Activated CD4-positive, alpha-beta T cell treated with anti-CD3 and anti-CD28 coated beads, Interleukin-2, Interleukin-6, amounts not matched to agents 100 ng/mL and 50 ng/mL, durations not matched to agents 16 hours and 8 hours (primary cell): ENCODE measurements at regions not wholly inside any gene's neighbourhood (a gene's known extent, or its start where the extent isn't known, plus 50 kb on each side); places are given as distances from the start of the nearest gene placed in this dataset.

ENCODE experiments used
- DNase-seq: peaks from one replicate; pipeline ENCODE4 v3.0.0-alpha.2; 2020

DNA sequence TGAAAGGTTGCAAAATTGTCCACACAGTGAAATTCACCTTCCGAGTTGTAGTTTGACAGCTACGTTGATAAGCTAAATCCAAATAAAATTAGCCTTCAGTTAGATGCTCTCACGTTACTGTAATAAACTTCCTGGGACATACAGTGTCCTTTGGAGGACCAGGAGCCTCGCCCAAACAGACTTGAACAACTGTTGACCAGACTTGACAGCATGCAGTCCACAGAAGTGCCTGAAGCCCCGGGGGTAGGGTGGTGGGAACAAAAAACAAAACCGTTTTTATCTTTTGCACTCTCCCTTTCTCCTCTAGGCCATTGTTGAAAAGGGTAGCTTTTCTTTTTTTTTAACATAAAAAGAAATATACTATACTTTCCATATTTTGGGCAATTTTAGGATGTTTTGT, 172.8 kb upstream of the SAMSN1 start:
- DNase-seq = no peak

GRCh38 chr21:14716761-14717396, 170.8 kb upstream of the SAMSN1 start:
- DNase-seq = no peak

- DNase-seq = no peak
Measured at GRCh38 chr21:14713109-14713508, 167.0 kb upstream of the SAMSN1 start.

DNA sequence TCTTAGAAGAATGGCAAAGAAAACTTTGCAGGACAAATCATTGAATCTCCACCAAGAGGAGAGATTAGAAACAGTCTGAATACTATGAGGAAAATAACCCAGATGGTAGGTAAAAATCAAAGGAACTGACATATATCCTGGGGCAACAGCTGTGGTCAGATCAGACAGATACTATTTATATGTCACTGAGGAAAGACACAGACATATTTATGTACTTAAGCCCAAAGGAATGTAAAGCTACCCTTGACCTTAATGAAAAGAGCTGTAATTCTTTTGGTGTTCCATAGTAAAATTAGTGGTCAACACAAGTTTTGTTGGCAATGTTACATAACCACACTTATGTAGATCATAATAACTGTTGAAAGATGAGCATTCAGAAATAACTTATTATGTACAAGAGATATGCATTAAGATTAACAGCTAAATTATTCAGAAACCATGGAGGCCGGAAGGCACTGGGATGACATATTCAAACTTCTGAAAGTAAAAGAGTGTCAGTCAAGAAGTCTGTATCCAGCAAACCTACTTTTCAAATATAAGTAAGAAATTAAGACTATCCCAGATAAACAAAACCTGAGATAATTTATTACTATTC, 166.1 kb upstream of the SAMSN1 start:
- no peak for DNase-seq

- no peak for DNase-seq
Measured at GRCh38 chr21:14711287-14711686, 165.2 kb upstream of the SAMSN1 start.

DNA sequence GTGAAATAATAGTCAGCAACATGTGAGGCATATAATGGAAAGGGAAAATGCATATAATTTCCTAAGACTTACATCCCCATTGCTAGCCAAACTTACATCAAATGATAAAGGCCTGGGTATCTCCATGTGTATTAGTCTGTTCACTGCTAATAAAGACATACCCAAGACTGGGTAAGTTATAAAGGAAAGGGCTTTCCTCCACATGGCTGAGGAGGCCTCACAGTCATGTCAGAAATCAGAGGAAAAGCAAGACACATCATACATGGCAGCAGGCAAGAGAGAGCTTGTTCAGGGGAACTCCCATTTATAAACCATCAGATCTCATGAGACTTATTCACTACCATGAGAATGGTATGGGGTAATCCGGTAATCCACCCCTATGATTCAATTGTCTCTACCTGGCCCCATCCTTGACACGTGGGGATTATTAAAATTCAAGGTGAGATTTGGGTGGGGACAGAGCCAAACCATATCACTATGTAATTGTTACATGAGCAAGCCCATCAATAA, 161.5 kb upstream of the SAMSN1 start:
- no peak for DNase-seq

GRCh38 chr21:14706712-14707510, 160.8 kb upstream of the SAMSN1 start:
- DNase-seq = no peak

DNA sequence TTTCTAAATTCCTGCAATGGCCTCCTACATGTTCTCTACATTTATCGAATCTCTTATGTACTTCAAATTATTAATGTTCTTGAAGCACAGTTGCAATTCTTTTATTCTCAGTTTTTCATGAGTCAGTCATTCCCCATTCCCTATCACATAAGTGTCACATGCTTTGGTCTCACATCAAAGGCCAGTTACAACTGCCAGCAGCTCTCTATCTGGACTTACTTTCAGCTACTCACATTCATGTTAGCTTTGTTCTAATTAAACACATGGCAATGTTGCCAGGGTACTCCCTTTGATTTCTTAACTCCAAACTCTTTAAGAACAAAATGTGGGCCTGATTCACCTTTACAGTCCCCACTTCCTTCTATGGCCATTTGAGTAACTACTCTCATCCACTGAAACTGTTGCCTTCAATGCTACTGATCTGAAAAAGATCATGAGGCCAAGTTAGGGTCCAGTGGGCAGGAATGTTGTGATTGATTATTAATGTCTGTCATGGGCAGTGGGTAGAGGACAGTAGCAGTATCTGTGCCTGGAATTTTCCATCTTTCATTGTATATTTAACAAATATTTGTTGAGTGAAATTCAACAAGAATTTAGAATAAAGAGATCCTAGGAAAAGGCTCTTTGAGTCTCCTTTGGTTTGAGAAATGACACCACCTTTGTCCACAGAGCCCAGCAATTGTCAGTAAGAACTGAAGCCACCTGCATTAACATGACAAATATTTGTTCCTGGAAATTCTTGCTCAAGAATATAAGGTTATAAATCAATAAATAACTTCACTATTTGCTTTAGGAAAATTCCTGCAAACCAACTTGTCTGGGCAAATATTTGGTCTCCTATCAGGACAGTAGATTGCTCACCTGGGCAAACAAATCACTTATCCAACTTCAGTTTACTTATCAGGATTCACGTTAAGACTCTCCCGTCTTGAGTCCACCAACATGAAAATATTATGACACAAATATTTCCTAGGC, 153.6 kb upstream of the SAMSN1 start:
- DNase-seq = no peak

- DNase-seq = no peak
Measured at GRCh38 chr21:14697769-14698168, 151.7 kb upstream of the SAMSN1 start.

DNA sequence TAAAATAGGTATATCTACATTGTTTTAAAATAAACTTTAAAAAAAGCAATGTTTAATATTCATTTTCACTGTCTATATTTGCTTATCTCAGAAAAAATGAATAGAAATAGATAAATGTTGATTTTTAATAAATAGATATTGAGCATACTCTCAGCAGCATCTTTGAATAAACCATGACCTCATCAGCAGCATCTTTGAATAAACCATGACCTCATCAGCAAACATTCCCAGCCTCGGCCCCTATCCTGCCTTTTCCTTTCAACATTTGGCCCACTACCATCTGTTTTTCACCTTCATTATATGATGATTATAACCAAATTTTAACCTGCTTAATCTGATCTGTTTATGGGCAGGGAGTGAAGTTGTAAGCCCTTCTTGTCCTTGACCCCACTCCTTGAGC, 148.7 kb upstream of the SAMSN1 start:
- no peak for DNase-seq

DNA sequence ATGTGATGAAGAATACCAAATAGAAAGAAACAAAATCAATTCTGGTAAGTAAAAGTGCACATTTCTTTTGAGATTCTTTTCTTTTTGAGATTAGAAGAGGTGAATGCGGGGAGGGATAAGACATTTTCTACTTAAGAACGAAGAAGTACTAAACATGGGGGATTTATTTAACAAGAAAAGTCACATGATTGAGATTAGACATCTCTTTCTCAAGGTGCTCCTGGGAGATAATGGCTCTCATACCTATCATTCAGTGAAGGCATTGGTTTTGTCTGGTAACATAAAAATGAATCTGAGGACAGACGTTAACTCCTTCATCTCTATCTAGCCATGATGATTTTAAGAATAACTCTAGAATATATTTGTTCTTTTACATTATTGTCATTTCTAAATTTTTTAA, 147.9 kb upstream of the SAMSN1 start:
- no peak for DNase-seq

GRCh38 chr21:14691914-14692313, 145.8 kb upstream of the SAMSN1 start:
- DNase-seq = no peak

DNA sequence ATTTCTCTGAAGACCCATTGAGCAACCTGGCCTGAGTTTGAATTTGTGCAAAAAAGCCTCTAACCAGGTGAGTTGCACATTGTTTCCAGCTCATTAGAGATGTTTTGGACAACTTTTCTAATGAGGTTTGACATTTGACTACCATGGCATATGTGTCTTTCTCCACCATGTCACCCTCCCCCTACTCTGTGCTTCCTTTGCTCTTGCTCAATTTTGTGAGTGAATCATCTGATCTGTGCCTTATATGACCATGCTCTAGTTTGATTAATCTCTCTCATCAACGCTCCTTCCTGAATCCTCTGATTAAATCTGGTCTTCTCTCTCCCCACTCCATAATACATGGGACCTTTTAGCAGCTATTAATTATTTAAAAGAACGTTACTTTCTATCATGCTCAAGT, 144.8 kb upstream of the SAMSN1 start:
- DNase-seq = no peak

DNA sequence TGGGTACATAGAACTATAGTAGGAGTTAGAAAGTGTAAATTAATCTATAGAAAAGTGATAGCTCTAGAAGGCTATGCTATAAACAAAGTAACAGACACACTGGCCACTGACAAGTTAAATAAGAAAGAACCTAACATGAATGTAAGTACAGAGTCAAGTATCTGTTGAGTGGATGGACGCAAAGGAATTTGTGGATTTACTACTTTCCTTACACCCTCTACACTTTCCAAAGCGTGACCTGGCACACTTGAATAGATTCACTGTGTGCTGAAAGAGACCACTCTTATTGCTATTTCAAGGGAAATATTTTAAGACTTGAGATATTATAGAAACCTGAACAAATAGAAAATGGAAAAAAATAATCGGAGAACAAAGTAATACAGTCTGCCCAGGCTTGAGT, 142.8 kb upstream of the SAMSN1 start:
- DNase-seq = no peak

- DNase-seq = no peak
Measured at GRCh38 chr21:14688412-14688811, 142.3 kb upstream of the SAMSN1 start.

DNA sequence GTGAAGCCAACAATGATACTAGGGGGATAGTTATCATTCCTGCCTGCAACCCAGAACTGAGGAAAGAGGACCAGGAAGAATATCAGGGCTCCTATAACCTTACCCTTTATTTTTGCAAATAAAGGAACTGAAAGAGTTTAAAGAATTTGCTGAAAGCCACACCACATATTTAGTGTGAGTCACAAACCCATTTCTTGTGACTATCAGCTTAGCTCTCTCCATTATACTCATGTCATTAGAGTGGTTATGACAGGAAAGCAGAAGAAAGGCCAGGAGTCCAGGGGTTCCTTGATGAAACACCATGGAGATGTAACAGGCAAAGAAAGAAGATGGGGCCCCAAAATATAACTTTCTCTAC, 141.1 kb upstream of the SAMSN1 start:
- peak; percentile 19 for DNase-seq

DNA sequence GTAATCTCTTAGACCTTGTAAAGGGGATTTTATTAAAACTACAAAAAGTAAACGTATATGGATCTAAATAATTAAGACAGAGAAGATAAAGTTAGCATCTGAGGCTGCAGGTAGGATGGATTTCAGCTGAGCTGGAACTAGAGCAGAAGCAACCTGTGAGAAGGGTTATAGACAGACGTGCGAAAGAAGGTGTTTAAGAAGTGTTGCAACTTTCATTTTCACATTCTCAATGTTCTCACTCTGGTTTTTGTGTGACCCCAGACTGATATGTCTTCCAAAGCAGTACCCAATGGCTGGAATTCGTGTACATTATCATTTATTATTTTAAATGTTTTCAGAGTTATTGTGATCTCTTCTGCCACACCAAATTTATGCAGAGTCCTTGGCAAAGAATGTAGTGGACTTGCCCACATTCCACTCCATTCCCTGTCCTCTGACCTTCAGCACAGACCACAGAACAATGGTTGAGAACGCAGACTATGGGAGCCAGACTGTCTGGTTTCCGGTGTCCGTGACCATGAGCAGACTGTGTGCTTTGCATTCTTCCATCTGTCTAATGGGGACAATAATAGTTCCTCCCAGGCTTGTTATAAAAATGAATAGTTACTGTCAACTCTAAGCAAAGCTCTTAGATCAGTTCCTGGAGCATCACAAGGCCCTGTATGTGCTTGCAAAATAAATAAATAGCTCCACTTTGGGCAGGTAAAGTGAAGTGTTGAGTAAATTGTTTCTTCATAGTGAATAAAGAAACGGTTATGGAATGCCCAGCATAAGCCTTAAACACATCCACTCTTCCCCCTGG, 140.6 kb upstream of the SAMSN1 start:
- peak; percentile 4 for DNase-seq

DNA sequence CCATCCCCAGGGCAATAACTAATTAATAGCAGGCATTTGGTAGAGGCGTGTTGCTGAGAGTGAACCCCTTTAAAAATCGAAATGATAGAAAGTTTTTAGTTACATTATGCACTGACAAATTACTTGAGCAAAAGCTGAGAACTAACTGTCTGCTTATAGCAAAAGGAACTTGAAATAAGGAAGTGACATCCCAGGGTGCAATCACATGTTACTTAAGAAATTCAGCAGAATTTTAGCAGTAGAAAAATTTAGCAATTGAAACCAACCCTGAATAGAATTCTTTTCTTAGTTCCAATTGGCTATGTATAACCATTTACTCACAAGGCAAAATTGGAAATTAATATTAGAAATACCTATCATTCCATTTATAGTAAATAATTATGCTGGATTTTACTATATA, 139.5 kb upstream of the SAMSN1 start:
- no peak for DNase-seq

GRCh38 chr21:14684071-14684470, 138.0 kb upstream of the SAMSN1 start:
- no peak for DNase-seq

- DNase-seq = no peak
Measured at GRCh38 chr21:14683063-14683462, 136.9 kb upstream of the SAMSN1 start.

- no peak for DNase-seq
Measured at GRCh38 chr21:14678973-14679574, 133.0 kb upstream of the SAMSN1 start.
